Astrocyte (in vitro differentiated cells and primary cell): ENCODE measurements at regions not wholly inside any gene's neighbourhood (a gene's known extent, or its start where the extent isn't known, plus 50 kb on each side); places are given as distances from the start of the nearest gene placed in this dataset.

ENCODE experiments used
- DNase-seq: peaks from one replicate; pipeline ENCODE4 v3.0.0-alpha.2; 2010; ENCODE audit warnings: low read depth
- FAIRE-seq: peaks from 2 replicates; lab custom pipeline; 2011; peaks lifted over from hg19 to GRCh38; lab: Jason Lieb, UNC
- H2AFZ ChIP-seq: 2 replicates; pipeline ENCODE4 v1.6.0; 2012; ENCODE audit warnings: low read depth, low read length, inconsistent platforms
- H3K27ac ChIP-seq: 2 replicates; pipeline ENCODE4 v1.5.1; 2011; ENCODE audit warnings: low read depth, low read length, inconsistent platforms
- H3K27me3 ChIP-seq: 2 replicates; pipeline ENCODE4 v1.6.0; 2011; ENCODE audit warnings: low read length, inconsistent platforms; ENCODE audit not compliant: insufficient read depth
- H3K36me3 ChIP-seq: 2 replicates; pipeline ENCODE4 v1.5.1; 2011; ENCODE audit warnings: low read length, inconsistent platforms; ENCODE audit not compliant: insufficient read depth
- H3K4me1 ChIP-seq: 2 replicates; pipeline ENCODE4 v1.5.1; 2011; ENCODE audit warnings: low read length, inconsistent platforms; ENCODE audit not compliant: insufficient read depth
- H3K4me2 ChIP-seq: 2 replicates; pipeline ENCODE4 v1.6.0; 2012; ENCODE audit warnings: low read length, inconsistent platforms
- H3K4me3 ChIP-seq: 2 replicates; pipeline ENCODE4 v1.5.1; 2011; ENCODE audit warnings: low read depth, mild to moderate bottlenecking, low read length, inconsistent platforms; ENCODE audit not compliant: insufficient read depth
- H3K79me2 ChIP-seq: 2 replicates; pipeline ENCODE4 v1.6.0; 2012; ENCODE audit warnings: mild to moderate bottlenecking, low read length, inconsistent platforms; ENCODE audit not compliant: insufficient read depth
- H3K9ac ChIP-seq: 2 replicates; pipeline ENCODE4 v1.6.0; 2012; ENCODE audit warnings: mild to moderate bottlenecking, low read length, inconsistent platforms
- H3K9me3 ChIP-seq: 2 replicates; pipeline ENCODE4 v1.5.1; 2012; ENCODE audit warnings: low read depth, mild to moderate bottlenecking, low read length, inconsistent platforms; ENCODE audit not compliant: insufficient read depth
- H4K20me1 ChIP-seq: 2 replicates; pipeline ENCODE4 v1.6.0; 2012; ENCODE audit warnings: low read length, inconsistent platforms; ENCODE audit not compliant: insufficient read depth
- H3K27ac Mint-ChIP-seq: one replicate; pipeline ENCODE4 v1.8.0; 2021; ENCODE audit warnings: mild to moderate bottlenecking, mixed read lengths; ENCODE audit not compliant: unreplicated experiment
- H3K27me3 Mint-ChIP-seq: one replicate; pipeline ENCODE4 v1.8.0; 2021; ENCODE audit warnings: low read depth, mixed read lengths; ENCODE audit not compliant: unreplicated experiment
- H3K36me3 Mint-ChIP-seq: one replicate; pipeline ENCODE4 v1.8.0; 2021; ENCODE audit warnings: low read depth, mixed read lengths; ENCODE audit not compliant: unreplicated experiment
- H3K4me1 Mint-ChIP-seq: one replicate; pipeline ENCODE4 v1.8.0; 2021; ENCODE audit warnings: low read depth, mixed read lengths; ENCODE audit not compliant: unreplicated experiment
- H3K4me3 Mint-ChIP-seq: one replicate; pipeline ENCODE4 v1.8.0; 2021; ENCODE audit warnings: mild to moderate bottlenecking, moderate library complexity, mixed read lengths; ENCODE audit not compliant: unreplicated experiment
- H3K9me3 Mint-ChIP-seq: one replicate; pipeline ENCODE4 v1.8.0; 2021; ENCODE audit warnings: mild to moderate bottlenecking, mixed read lengths; ENCODE audit not compliant: unreplicated experiment
- CTCF ChIP-seq: IDR thresholded peaks from 2 replicates; pipeline ENCODE4 v1.5.1; 2011; ENCODE audit warnings: low read depth, mild to moderate bottlenecking, inconsistent platforms, low read length, moderate library complexity; ENCODE audit not compliant: insufficient read depth
- EZH2 ChIP-seq: IDR thresholded peaks from 2 replicates; pipeline ENCODE4 v1.6.1; 2012; ENCODE audit warnings: mild to moderate bottlenecking, low read length, inconsistent platforms; ENCODE audit not compliant: insufficient read depth

- Histone ChIP-seq H3K4me2 (no peak overlapping the region), H2AFZ (no peak overlapping the region), H4K20me1 (no peaks in the 10 kb centered on the region), H3K27me3 (no peaks in the 10 kb centered on the region), H3K9ac (no peak overlapping the region), H3K27ac (no peak overlapping the region), H3K9me3 (no peaks in the 10 kb centered on the region), H3K79me2 (no peaks in the 10 kb centered on the region), H3K4me1 (no peaks in the 10 kb centered on the region), H3K4me3 (no peak overlapping the region), H3K36me3 (no peaks in the 10 kb centered on the region)
- FAIRE-seq (no peak), DNase-seq (no peak)
- Mint-ChIP-seq H3K9me3 (no peaks in the 10 kb centered on the region), H3K27me3 (no peaks in the 10 kb centered on the region), H3K36me3 (no peaks in the 10 kb centered on the region), H3K27ac (no peak overlapping the region), H3K4me1 (no peaks in the 10 kb centered on the region), H3K4me3 (no peak overlapping the region)
- no peak for TF ChIP-seq CTCF
- no peak for TF ChIP-seq EZH2
Observed at GRCh38 chr18:67347438-67347837, 169.1 kb downstream of the DSEL start.

- no peaks in the 10 kb centered on the region for H3K27me3 Mint-ChIP-seq
- no peak overlapping the region for H3K27ac Mint-ChIP-seq
- Histone ChIP-seq H3K4me3 (no peak overlapping the region), H2AFZ (no peak overlapping the region), H3K79me2 (no peaks in the 10 kb centered on the region), H3K27ac (no peak overlapping the region), H3K9me3 (peaks cover 5% of the 10 kb centered on the region), H3K9ac (no peak overlapping the region), H3K27me3 (no peaks in the 10 kb centered on the region), H3K4me2 (no peak overlapping the region), H3K4me1 (no peaks in the 10 kb centered on the region), H4K20me1 (no peaks in the 10 kb centered on the region), H3K36me3 (no peaks in the 10 kb centered on the region)
- peaks cover 2% of the 10 kb centered on the region for H3K9me3 Mint-ChIP-seq
- FAIRE-seq: no peak
- no peaks in the 10 kb centered on the region for H3K36me3 Mint-ChIP-seq
- no peak for TF ChIP-seq CTCF
- no peak for TF ChIP-seq EZH2
- H3K4me1 Mint-ChIP-seq: no peaks in the 10 kb centered on the region
- no peak for DNase-seq
- H3K4me3 Mint-ChIP-seq: no peak overlapping the region
Observed at GRCh38 chr18:67342159-67342558, 174.4 kb downstream of the DSEL start.

GRCh38 chr18:67337696-67338095 lies 178.8 kb downstream of the DSEL start:
- Mint-ChIP-seq H3K9me3 (peaks cover 2% of the 10 kb centered on the region), H3K4me3 (no peak overlapping the region), H3K27me3 (no peaks in the 10 kb centered on the region), H3K4me1 (no peaks in the 10 kb centered on the region), H3K27ac (no peak overlapping the region), H3K36me3 (no peaks in the 10 kb centered on the region)
- H3K4me3 ChIP-seq: no peak overlapping the region
- H3K9me3 ChIP-seq: peaks cover 6% of the 10 kb centered on the region
- FAIRE-seq (no peak), DNase-seq (no peak)
- TF ChIP-seq CTCF: no peak
- no peak for TF ChIP-seq EZH2
- H3K36me3 ChIP-seq: no peaks in the 10 kb centered on the region
- H3K4me2 ChIP-seq: no peak overlapping the region
- no peaks in the 10 kb centered on the region for H4K20me1 ChIP-seq
- no peaks in the 10 kb centered on the region for H3K27me3 ChIP-seq
- no peak overlapping the region for H3K9ac ChIP-seq
- no peak overlapping the region for H3K27ac ChIP-seq
- no peak overlapping the region for H2AFZ ChIP-seq
- H3K4me1 ChIP-seq: no peaks in the 10 kb centered on the region
- no peaks in the 10 kb centered on the region for H3K79me2 ChIP-seq
